HCT116 (cell line): ENCODE measurements at regions not wholly inside any gene's neighbourhood (a gene's known extent, or its start where the extent isn't known, plus 50 kb on each side); places are given as distances from the start of the nearest gene placed in this dataset.

Source experiments
- ATAC-seq: fragments of 200-7000 bp; cut with Tn5 transposase; 2 replicates; pipeline ENCODE4 v1.9.1; 2020; ENCODE audit warnings: mild to moderate bottlenecking, moderate library complexity
- BruUV-seq: library from RNA; stranded (reverse); fragments of 400-500 nt; replicated peaks from 2 replicates; lab custom pipeline; 2021; lab: Mats Ljungman, UMichigan
- CTCF ChIA-PET: fragments of 300-600 bp; sonication (Branson Sonifier 250); formaldehyde crosslinking; loops from one replicate; lab custom pipeline; 2021; ENCODE audit warnings: antibody characterized with exemption; lab: Charles Lee
- POLR2A ChIA-PET: fragments of 300-600, 350-600 bp; sonication (Branson Sonifier 250); formaldehyde crosslinking; loops from one replicate; lab custom pipeline; 2021; ENCODE audit warnings: antibody characterized with exemption; lab: Charles Lee
- RAD21 ChIA-PET, 2 experiments: fragments of 300-600 bp; sonication (Branson Sonifier 250); formaldehyde crosslinking; loops; one replicate each; lab custom pipeline; 2023; ENCODE audit warnings: low total read pairs in 2 of 2; ENCODE audit not compliant: uncharacterized antibody in 2 of 2, unreplicated experiment in 2 of 2, low non-redundant PET in 1 of 2; lab: Charles Lee
- DNase-seq: peaks from one replicate; pipeline ENCODE4 v3.0.0-alpha.2; 2010; ENCODE audit warnings: low read depth, low spot score
- H2AFZ ChIP-seq: fragments of 200-600 bp; shearing (Covaris generic), sonication (generic); 2 replicates; pipeline ENCODE4 v1.6.1; 2017; ENCODE audit warnings: low read depth, mixed run types, mixed read lengths, antibody characterized with exemption, low read length; ENCODE audit not compliant: poor library complexity, severe bottlenecking
- H3K27ac ChIP-seq: 2 replicates; pipeline ENCODE4 v1.5.1; 2012; ENCODE audit warnings: low read depth, low read length
- H3K27me3 ChIP-seq: fragments of 200-600 bp; sonication (generic); 2 replicates; pipeline ENCODE4 v1.6.1; 2016; ENCODE audit warnings: mixed run types, low read length, mixed read lengths; ENCODE audit not compliant: insufficient read depth
- H3K36me3 ChIP-seq, 2 experiments: fragments of 200-500 bp in 1 of 2; fragments of 200-600 bp in 1 of 2; sonication (Bioruptor generic) in 1 of 2; sonication (generic) in 1 of 2; 2 replicates each; pipeline versions ENCODE4 v1.5.1 to v1.6.1; 2014 to 2016; ENCODE audit warnings: low read length in 2 of 2, inconsistent platforms in 1 of 2, mixed read lengths in 1 of 2, mixed run types in 1 of 2; ENCODE audit not compliant: insufficient read depth in 2 of 2, control insufficient read depth in 1 of 2
- H3K4me1 ChIP-seq, 2 experiments: fragments of 200-600 bp in 1 of 2; sonication (generic) in 1 of 2; 2 replicates each; pipeline versions ENCODE4 v1.5.1 to v1.6.1; 2012 to 2017; ENCODE audit warnings: low read length in 2 of 2, inconsistent platforms in 1 of 2, mild to moderate bottlenecking in 1 of 2, mixed read lengths in 1 of 2, mixed run types in 1 of 2, moderate library complexity in 1 of 2; ENCODE audit not compliant: insufficient read depth in 2 of 2, control insufficient read depth in 1 of 2
- H3K4me2 ChIP-seq: fragments of 200-600 bp; sonication (generic); 2 replicates; pipeline ENCODE4 v1.6.1; 2017; ENCODE audit warnings: mixed run types, low read length, mixed read lengths
- H3K4me3 ChIP-seq, 2 experiments: fragments of 200-600 bp in 1 of 2; sonication (generic) in 1 of 2; replicated peaks in 1 of 2; 2 replicates each; pipeline ENCODE4 v1.5.1; 2011 to 2016; ENCODE audit warnings: low read length in 2 of 2, control low read depth in 1 of 2, low read depth in 1 of 2, mild to moderate bottlenecking in 1 of 2, mixed read lengths in 1 of 2, mixed run types in 1 of 2
- H3K79me2 ChIP-seq: fragments of 200-600 bp; sonication (generic); 2 replicates; pipeline ENCODE4 v1.6.1; 2017; ENCODE audit warnings: mild to moderate bottlenecking, mixed run types, low read length, moderate library complexity, mixed read lengths; ENCODE audit not compliant: insufficient read depth
- H3K9ac ChIP-seq: fragments of 200-600 bp; sonication (generic); 2 replicates; pipeline ENCODE4 v1.6.1; 2016; ENCODE audit warnings: low read length, mixed read lengths
- H3K9me2 ChIP-seq: fragments of 200-600 bp; sonication (generic), shearing (Covaris generic); 2 replicates; pipeline ENCODE4 v1.6.1; 2017; ENCODE audit warnings: mixed run types, mild to moderate bottlenecking, moderate library complexity; ENCODE audit not compliant: insufficient read depth
- H3K9me3 ChIP-seq, 2 experiments: fragments of 200-500 bp in 1 of 2; fragments of 200-600 bp in 1 of 2; sonication (Bioruptor generic) in 1 of 2; sonication (generic) in 1 of 2; 2 replicates each; pipeline ENCODE4 v1.6.1; 2014 to 2017; ENCODE audit warnings: low read length in 2 of 2, mixed read lengths in 2 of 2, inconsistent platforms in 1 of 2, low read depth in 1 of 2, mild to moderate bottlenecking in 1 of 2, mixed run types in 1 of 2, moderate library complexity in 1 of 2; ENCODE audit not compliant: control insufficient read depth in 1 of 2, insufficient read depth in 1 of 2
- H4K20me1 ChIP-seq: fragments of 200-600 bp; sonication (generic), shearing (Covaris generic); 2 replicates; pipeline ENCODE4 v1.6.1; 2017; ENCODE audit warnings: mixed run types, mild to moderate bottlenecking, moderate library complexity; ENCODE audit not compliant: insufficient read depth
- CBX3 ChIP-seq: IDR thresholded peaks from 2 replicates; pipeline ENCODE4 v1.6.1; 2012; ENCODE audit warnings: low read depth
- CTCF ChIP-seq, 3 experiments: fragments of 200-600 bp in 1 of 3; sonication (generic) in 1 of 3; IDR thresholded peaks in 2 of 3; conservative IDR thresholded peaks in 1 of 3; 2 replicates each; pipeline ENCODE4 v1.5.1; 2012 to 2017; ENCODE audit warnings: low read depth in 2 of 3, low read length in 2 of 3, antibody characterized with exemption in 1 of 3, borderline replicate concordance in 1 of 3, control low read depth in 1 of 3, mild to moderate bottlenecking in 1 of 3, mixed read lengths in 1 of 3, mixed run types in 1 of 3, moderate library complexity in 1 of 3; ENCODE audit not compliant: insufficient read depth in 1 of 3
- EZH2 ChIP-seq: fragments of 200-600 bp; sonication (generic); IDR thresholded peaks from 2 replicates; pipeline ENCODE4 v1.6.1; 2017; ENCODE audit warnings: antibody characterized with exemption, mixed run types
- EZH2phosphoT487 ChIP-seq: fragments of 200-600 bp; IDR thresholded peaks from 2 replicates; pipeline ENCODE4 v1.6.1; 2018; ENCODE audit warnings: antibody characterized with exemption, borderline replicate concordance
- JUND ChIP-seq: IDR thresholded peaks from 2 replicates; pipeline ENCODE4 v1.6.1; 2012
- MAX ChIP-seq: IDR thresholded peaks from 2 replicates; pipeline ENCODE4 v1.6.1; 2012
- RAD21 ChIP-seq: IDR thresholded peaks from 2 replicates; pipeline ENCODE4 v1.6.1; 2012; ENCODE audit warnings: low read depth, mild to moderate bottlenecking
- SP1 ChIP-seq: IDR thresholded peaks from 2 replicates; pipeline ENCODE4 v1.6.1; 2012; ENCODE audit warnings: low read depth
- SRF ChIP-seq: IDR thresholded peaks from 2 replicates; pipeline ENCODE4 v1.6.1; 2012; ENCODE audit warnings: low read depth
- TCF7L2 ChIP-seq: IDR thresholded peaks from 2 replicates; pipeline ENCODE4 v1.7.0; 2011; ENCODE audit warnings: borderline replicate concordance, inconsistent platforms; ENCODE audit not compliant: insufficient read depth, insufficient read length; ENCODE audit errors: extremely low read depth
- YY1 ChIP-seq: IDR thresholded peaks from 2 replicates; pipeline ENCODE4 v1.6.1; 2011; ENCODE audit warnings: low read length, low read depth, moderate library complexity, mild to moderate bottlenecking; ENCODE audit not compliant: insufficient replicate concordance; ENCODE audit errors: extremely low read depth
- intact Hi-C: fragments of 100-400 bp; cut with micrococcal nuclease; formaldehyde crosslinking; loops from 2 replicates; pipeline ENCODE4 v1.10.0; 2022
- TF ChIP-seq, protein P1 (sequence below): IDR thresholded peaks from 2 replicates; pipeline ENCODE4 v1.6.1; 2012

- TF ChIP-seq EZH2 (no peak), SRF (no peak), SP1 (no peak), EZH2phosphoT487 (no peak), TCF7L2 (no peak), RAD21 (no peak), CBX3 (no peak), YY1 (no peak)
- TF ChIP-seq, protein P1, sequence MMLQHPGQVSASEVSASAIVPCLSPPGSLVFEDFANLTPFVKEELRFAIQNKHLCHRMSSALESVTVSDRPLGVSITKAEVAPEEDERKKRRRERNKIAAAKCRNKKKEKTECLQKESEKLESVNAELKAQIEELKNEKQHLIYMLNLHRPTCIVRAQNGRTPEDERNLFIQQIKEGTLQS: no peak
These were observed 1533.6 kb downstream of the UQCRFS1 start (continued) for GRCh38 chr19:27679399-27679798.

GRCh38 chr19:27676877-27677276 is 1536.1 kb downstream of the UQCRFS1 start:
- CTCF ChIA-PET: no interaction called here
- DNase-seq (no peak), ATAC-seq (no peak)
- Histone ChIP-seq H3K27me3 (no peaks in the 10 kb centered on the region), H3K4me2 (no peak overlapping the region), H3K9me2 (no peaks in the 10 kb centered on the region), H4K20me1 (no peaks in the 10 kb centered on the region), H3K9ac (no peak overlapping the region), H3K36me3 (no peaks in the 10 kb centered on the region), H3K79me2 (no peaks in the 10 kb centered on the region), H3K4me1 (no peaks in the 10 kb centered on the region), H3K9me3 (peaks cover 0 to 16% of the 10 kb centered on the region in 2 experiments; a peak in 2 of 4 replicates), H3K27ac (no peak overlapping the region), H3K4me3 (no peak overlapping the region), H2AFZ (no peak overlapping the region)
- no TSS peak for BruUV-seq
- RAD21 ChIA-PET: no interaction called here
- intact Hi-C loops: no loop called here
- TF ChIP-seq, protein P1: no peak
- TF ChIP-seq SRF (no peak), JUND (no peak), EZH2 (no peak), CTCF (IDR thresholded peaks at IDR 0.05 in 2 of 3, conservative IDR thresholded peaks at IDR 0.05 in 1 of 3; ENCODE audit: borderline replicate concordance in 1 of 3, insufficient read depth in 1 of 3, low read depth in 2 of 3, low read length in 2 of 3) (no peak), MAX (no peak)
- POLR2A ChIA-PET: no interaction called here
